ENCODE measurements at regions not wholly inside any gene's neighbourhood (a gene's known extent, or its start where the extent isn't known, plus 50 kb on each side); places are given as distances from the start of the nearest gene placed in this dataset.

- DNase-seq: no peak
Measured at GRCh38 chr6:25013246-25013645, 77.5 kb upstream of the RIPOR2 start.

GRCh38 chr6:25014369-25014768 lies 78.6 kb upstream of the RIPOR2 start:
- no peak for DNase-seq

- DNase-seq: no peak
Measured at GRCh38 chr6:25014791-25015560, 79.2 kb upstream of the RIPOR2 start.

GRCh38 chr6:25016014-25016720 lies 80.4 kb upstream of the RIPOR2 start:
- no peak for DNase-seq

GRCh38 chr6:25017486-25017885 lies 81.7 kb upstream of the RIPOR2 start:
- DNase-seq: no peak

- no peak for DNase-seq
Measured at GRCh38 chr6:25017932-25018567, 82.3 kb upstream of the RIPOR2 start.

- DNase-seq: no peak
Measured at GRCh38 chr6:25018568-25018954, 82.8 kb upstream of the RIPOR2 start.

- DNase-seq: no peak
Measured at GRCh38 chr6:25022140-25022553, 86.4 kb upstream of the RIPOR2 start.

GRCh38 chr6:25023781-25024180 lies 88.0 kb upstream of the RIPOR2 start:
- no peak for DNase-seq

- DNase-seq: no peak
Measured at GRCh38 chr6:25024821-25025220, 89.1 kb upstream of the RIPOR2 start.

GRCh38 chr6:25025248-25025918 lies 89.6 kb upstream of the RIPOR2 start:
- no peak for DNase-seq

GRCh38 chr6:25025919-25026301 lies 90.2 kb upstream of the RIPOR2 start:
- no peak for DNase-seq

- peak; percentile 59 for DNase-seq
Measured at GRCh38 chr6:25026723-25027122, 91.0 kb upstream of the RIPOR2 start.

- no peak for DNase-seq
Measured at GRCh38 chr6:25027221-25027916, 91.6 kb upstream of the RIPOR2 start.

- DNase-seq: peak; percentile 9
Measured at GRCh38 chr6:25028328-25028727, 92.6 kb upstream of the RIPOR2 start.

GRCh38 chr6:25032934-25033333 lies 97.2 kb upstream of the RIPOR2 start:
- no peak for DNase-seq

- DNase-seq: no peak
Measured at GRCh38 chr6:25034431-25034921, 98.7 kb upstream of the RIPOR2 start.

- no peak for DNase-seq
Measured at GRCh38 chr6:25035174-25035511, 99.4 kb upstream of the RIPOR2 start.

GRCh38 chr6:25035512-25036435 lies 100.0 kb upstream of the RIPOR2 start:
- no peak for DNase-seq

- no peak for DNase-seq
Measured at GRCh38 chr6:25036461-25036860, 100.7 kb upstream of the RIPOR2 start.

- no peak for DNase-seq
Measured at GRCh38 chr6:25038300-25038699, 102.5 kb upstream of the RIPOR2 start.

GRCh38 chr6:25038999-25039398 lies 103.2 kb upstream of the RIPOR2 start:
- no peak for DNase-seq

Measured in NCI-H524 treated with DMSO at 0.1 percent for 48 hours (cell line).